HUES48 (cell line): ENCODE measurements at regions not wholly inside any gene's neighbourhood (a gene's known extent, or its start where the extent isn't known, plus 50 kb on each side); places are given as distances from the start of the nearest gene placed in this dataset.
"Not testable (repeated sequence)": the region's sequence is repeated elsewhere in the genome, so short reads cannot be mapped to it uniquely, and the experiment has no call there.

Source experiments
- H3K27ac ChIP-seq: one replicate; pipeline ENCODE4 v1.7.0; 2013; ENCODE audit warnings: low read depth, low read length, inconsistent platforms
- H3K27me3 ChIP-seq: 2 replicates; pipeline ENCODE4 v1.6.1; 2013; ENCODE audit warnings: mild to moderate bottlenecking, low read length; ENCODE audit not compliant: control insufficient read depth, insufficient read depth
- H3K36me3 ChIP-seq: 2 replicates; pipeline ENCODE4 v1.6.1; 2013; ENCODE audit warnings: low read length; ENCODE audit not compliant: control insufficient read depth, insufficient read depth
- H3K4me1 ChIP-seq: 2 replicates; pipeline ENCODE4 v1.6.1; 2013; ENCODE audit warnings: mild to moderate bottlenecking, low read length; ENCODE audit not compliant: control insufficient read depth, insufficient read depth
- H3K4me3 ChIP-seq: 2 replicates; pipeline ENCODE4 v1.5.1; 2013; ENCODE audit warnings: mild to moderate bottlenecking, low read depth, low read length
- H3K9ac ChIP-seq: 2 replicates; pipeline ENCODE4 v1.6.1; 2013; ENCODE audit warnings: mild to moderate bottlenecking, low read depth, low read length, moderate library complexity
- H3K9me3 ChIP-seq: 2 replicates; pipeline ENCODE4 v1.6.1; 2013; ENCODE audit warnings: low read length; ENCODE audit not compliant: control insufficient read depth, insufficient read depth

GRCh38 chrX:115372152-115372551 is 82.6 kb downstream of the LUZP4 start:
- Histone ChIP-seq H3K27me3 (peaks cover 12% of the 10 kb centered on the region; the same call in 1 of the 2 replicates), H3K4me1 (peaks cover 25% of the 10 kb centered on the region), H3K9me3 (no peaks in the 10 kb centered on the region), H3K36me3 (no peaks in the 10 kb centered on the region), H3K27ac (peak overlapping the region; percentile 78), H3K4me3 (no peak overlapping the region; the same call in 1 of the 2 replicates), H3K9ac (peak overlapping the region; percentile 71)

- peaks cover 7% of the 10 kb centered on the region; the same call in 1 of the 2 replicates for H3K27me3 ChIP-seq
- no peak overlapping the region for H3K4me3 ChIP-seq
- peak overlapping the region; percentile 78 for H3K27ac ChIP-seq
- H3K36me3 ChIP-seq = no peaks in the 10 kb centered on the region
- peaks cover 27% of the 10 kb centered on the region for H3K4me1 ChIP-seq
- H3K9me3 ChIP-seq = no peaks in the 10 kb centered on the region
- H3K9ac ChIP-seq = peak overlapping the region; percentile 71; the same call in 1 of the 2 replicates
These were observed 83.8 kb downstream of the LUZP4 start for GRCh38 chrX:115373308-115373707.

GRCh38 chrX:115378471-115378870 is 89.0 kb downstream of the LUZP4 start:
- H3K27me3 ChIP-seq = 0 out of 2 replicates have a peak, but pooled peaks cover 9% of the 10 kb centered on the region
- no peaks in the 10 kb centered on the region for H3K9me3 ChIP-seq
- peaks cover 13% of the 10 kb centered on the region for H3K4me1 ChIP-seq
- no peak overlapping the region for H3K4me3 ChIP-seq
- no peak overlapping the region for H3K27ac ChIP-seq
- no peaks in the 10 kb centered on the region for H3K36me3 ChIP-seq
- H3K9ac ChIP-seq = no peak overlapping the region

GRCh38 chrX:115387327-115387726 is 97.8 kb downstream of the LUZP4 start:
- Histone ChIP-seq H3K36me3 (no peaks in the 10 kb centered on the region), H3K27me3 (peaks cover 6% of the 10 kb centered on the region), H3K9me3 (no peaks in the 10 kb centered on the region), H3K9ac (no peak overlapping the region), H3K27ac (no peak overlapping the region), H3K4me1 (peaks cover 10% of the 10 kb centered on the region; the same call in 1 of the 2 replicates), H3K4me3 (no peak overlapping the region)

- peaks cover 10% of the 10 kb centered on the region; the same call in 1 of the 2 replicates for H3K4me1 ChIP-seq
- peaks cover 6% of the 10 kb centered on the region for H3K27me3 ChIP-seq
- no peaks in the 10 kb centered on the region for H3K36me3 ChIP-seq
- no peak overlapping the region for H3K27ac ChIP-seq
- H3K4me3 ChIP-seq = no peak overlapping the region
- H3K9ac ChIP-seq = no peak overlapping the region
- H3K9me3 ChIP-seq = no peaks in the 10 kb centered on the region
These were observed 99.4 kb downstream of the LUZP4 start for GRCh38 chrX:115388879-115389278.

GRCh38 chrX:115390078-115390477 is 100.6 kb downstream of the LUZP4 start:
- Histone ChIP-seq H3K27me3 (peaks cover 6% of the 10 kb centered on the region), H3K4me1 (peaks cover 10% of the 10 kb centered on the region; the same call in 1 of the 2 replicates), H3K27ac (no peak overlapping the region), H3K9me3 (no peaks in the 10 kb centered on the region), H3K36me3 (no peaks in the 10 kb centered on the region), H3K4me3 (no peak overlapping the region), H3K9ac (no peak overlapping the region)

GRCh38 chrX:115392031-115392430 is 102.5 kb downstream of the LUZP4 start:
- Histone ChIP-seq H3K27ac (no peak overlapping the region), H3K36me3 (no peaks in the 10 kb centered on the region), H3K9me3 (no peaks in the 10 kb centered on the region), H3K9ac (no peak overlapping the region), H3K27me3 (0 out of 2 replicates have a peak, but pooled peaks cover 2% of the 10 kb centered on the region), H3K4me1 (peaks cover 4% of the 10 kb centered on the region; the same call in 1 of the 2 replicates), H3K4me3 (no peak overlapping the region)

GRCh38 chrX:115392871-115393270 is 103.4 kb downstream of the LUZP4 start:
- no peak overlapping the region for H3K9ac ChIP-seq
- H3K4me1 ChIP-seq = no peaks in the 10 kb centered on the region
- H3K9me3 ChIP-seq = no peaks in the 10 kb centered on the region
- no peaks in the 10 kb centered on the region for H3K36me3 ChIP-seq
- H3K27me3 ChIP-seq = 0 out of 2 replicates have a peak, but pooled peaks cover under 1% of the 10 kb centered on the region
- H3K4me3 ChIP-seq = no peak overlapping the region
- no peak overlapping the region for H3K27ac ChIP-seq

GRCh38 chrX:115393271-115393670 is 103.8 kb downstream of the LUZP4 start:
- Histone ChIP-seq H3K4me1 (no peaks in the 10 kb centered on the region), H3K4me3 (no peak overlapping the region), H3K9ac (no peak overlapping the region), H3K36me3 (no peaks in the 10 kb centered on the region), H3K9me3 (no peaks in the 10 kb centered on the region), H3K27ac (no peak overlapping the region), H3K27me3 (no peaks in the 10 kb centered on the region)

- H3K36me3 ChIP-seq, H3K27me3 ChIP-seq, H3K9ac ChIP-seq, H3K27ac ChIP-seq, H3K4me3 ChIP-seq, H3K9me3 ChIP-seq, H3K4me1 ChIP-seq: not testable (repeated sequence)
These were observed 105.3 kb downstream of the LUZP4 start for GRCh38 chrX:115394806-115395205.

GRCh38 chrX:115399306-115399705 is 109.8 kb downstream of the LUZP4 start:
- Histone ChIP-seq H3K4me3 (no peak overlapping the region), H3K27me3 (no peaks in the 10 kb centered on the region), H3K36me3 (no peaks in the 10 kb centered on the region), H3K27ac (no peak overlapping the region), H3K9me3 (no peaks in the 10 kb centered on the region; the same call in 1 of the 2 replicates), H3K4me1 (peaks cover 15% of the 10 kb centered on the region), H3K9ac (no peak overlapping the region)
